ENCODE measurements at regions not wholly inside any gene's neighbourhood (a gene's known extent, or its start where the extent isn't known, plus 50 kb on each side); places are given as distances from the start of the nearest gene placed in this dataset.

GRCh38 chr13:111621164-111621563, 300.7 kb downstream of the TEX29 start:
- Histone ChIP-seq H3K27ac (ENCODE audit: low read depth in 1 of 2, low read length in 2 of 2) (no peak overlapping the region), H3K9me3 (replicated peaks in 1 of 2; ENCODE audit: control insufficient read depth in 1 of 2, insufficient read depth in 1 of 2, low read length in 2 of 2) (peaks cover 4 to 11% of the 10 kb centered on the region in 2 donors), H3K9ac (ENCODE audit: insufficient read depth, low read length, poor library complexity, severe bottlenecking) (no peak overlapping the region), H4K20me1 (ENCODE audit: insufficient read depth, low read length) (no peaks in the 10 kb centered on the region), H3K79me2 (ENCODE audit: insufficient read depth, low read length) (no peaks in the 10 kb centered on the region), H3K4me2 (replicated peaks; ENCODE audit: extremely low read depth, low read length, poor library complexity, severe bottlenecking) (no peak overlapping the region), H2AFZ (ENCODE audit: insufficient read depth, low read depth, low read length, poor library complexity, severe bottlenecking) (no peak overlapping the region), H3K4me3 (replicated peaks in 1 of 3; ENCODE audit: low read depth in 2 of 3, low read length in 3 of 3) (no peak overlapping the region), H3K4me1 (ENCODE audit: control insufficient read depth in 1 of 2, insufficient read depth in 2 of 2, low read length in 2 of 2) (no peaks in the 10 kb centered on the region), H3K36me3 (replicated peaks in 1 of 2; ENCODE audit: control insufficient read depth in 1 of 2, insufficient read depth in 2 of 2, low read length in 2 of 2) (no peaks in the 10 kb centered on the region), H3K27me3 (ENCODE audit: control insufficient read depth in 2 of 2, insufficient read depth in 2 of 2, low read length in 2 of 2) (no peaks in the 10 kb centered on the region)
- Mint-ChIP-seq H3K27ac (no peak overlapping the region), H3K4me3 (no peak overlapping the region), H3K36me3 (no peaks in the 10 kb centered on the region), H3K27me3 (ENCODE audit: low read depth in 3 of 3) (no peaks in the 10 kb centered on the region), H3K9me3 (peaks cover 0 to 5% (median 0%) of the 10 kb centered on the region in 7 donors), H3K4me1 (no peaks in the 10 kb centered on the region)
- TF ChIP-seq CTCF (IDR thresholded peaks at IDR 0.05) = no peak
- intact Hi-C loops (cut with micrococcal nuclease) = no loop called here
- DNase-seq = no peak
- WGBS (ENCODE audit: insufficient coverage) = 100% methylated on average over 4 of the region's 5 CpGs

GRCh38 chr13:111622051-111622531, 301.6 kb downstream of the TEX29 start:
- H3K4me3 ChIP-seq (replicated peaks in 1 of 3; ENCODE audit: low read depth in 2 of 3, low read length in 3 of 3) = no peak overlapping the region
- no peaks in the 10 kb centered on the region for H3K36me3 ChIP-seq (replicated peaks in 1 of 2; ENCODE audit: control insufficient read depth in 1 of 2, insufficient read depth in 2 of 2, low read length in 2 of 2)
- Mint-ChIP-seq H3K9me3 (peaks cover 0 to 5% (median 0%) of the 10 kb centered on the region in 7 donors), H3K27ac (no peak overlapping the region), H3K4me1 (no peaks in the 10 kb centered on the region), H3K27me3 (ENCODE audit: low read depth in 3 of 3) (peaks cover 0 to 1% (median 0%) of the 10 kb centered on the region in 3 donors), H3K4me3 (no peak overlapping the region), H3K36me3 (no peaks in the 10 kb centered on the region)
- H4K20me1 ChIP-seq (ENCODE audit: insufficient read depth, low read length) = no peaks in the 10 kb centered on the region
- no peak overlapping the region for H3K27ac ChIP-seq (ENCODE audit: low read depth in 1 of 2, low read length in 2 of 2)
- H3K9ac ChIP-seq (ENCODE audit: insufficient read depth, low read length, poor library complexity, severe bottlenecking) = no peak overlapping the region
- no peaks in the 10 kb centered on the region for H3K4me1 ChIP-seq (ENCODE audit: control insufficient read depth in 1 of 2, insufficient read depth in 2 of 2, low read length in 2 of 2)
- intact Hi-C loops (cut with micrococcal nuclease) = no loop called here
- no peak for DNase-seq
- TF ChIP-seq CTCF (IDR thresholded peaks at IDR 0.05) = no peak
- H3K27me3 ChIP-seq (ENCODE audit: control insufficient read depth in 2 of 2, insufficient read depth in 2 of 2, low read length in 2 of 2) = no peaks in the 10 kb centered on the region
- H2AFZ ChIP-seq (ENCODE audit: insufficient read depth, low read depth, low read length, poor library complexity, severe bottlenecking) = no peak overlapping the region
- H3K4me2 ChIP-seq (replicated peaks; ENCODE audit: extremely low read depth, low read length, poor library complexity, severe bottlenecking) = no peak overlapping the region
- 96% methylated on average over 21 of the region's 21 CpGs for WGBS (ENCODE audit: insufficient coverage)
- H3K79me2 ChIP-seq (ENCODE audit: insufficient read depth, low read length) = no peaks in the 10 kb centered on the region
- H3K9me3 ChIP-seq (replicated peaks in 1 of 2; ENCODE audit: control insufficient read depth in 1 of 2, insufficient read depth in 1 of 2, low read length in 2 of 2) = peaks cover 4 to 11% of the 10 kb centered on the region in 2 donors

All from CD14-positive monocyte (primary cell).